NCI-H1417 (cell line): ENCODE measurements at regions not wholly inside any gene's neighbourhood (a gene's known extent, or its start where the extent isn't known, plus 50 kb on each side); places are given as distances from the start of the nearest gene placed in this dataset.
"Not testable (repeated sequence)": the region's sequence is repeated elsewhere in the genome, so short reads cannot be mapped to it uniquely, and the experiment has no call there.

ENCODE experiments used
- DNase-seq, 3 experiments: peaks; one replicate each; lab custom pipeline; 2025; lab: John Stamatoyannopoulos, UW

GRCh38 chr20:46785958-46786357 lies 76.5 kb downstream of the SLC2A10 start:
- DNase-seq = no peak

DNA sequence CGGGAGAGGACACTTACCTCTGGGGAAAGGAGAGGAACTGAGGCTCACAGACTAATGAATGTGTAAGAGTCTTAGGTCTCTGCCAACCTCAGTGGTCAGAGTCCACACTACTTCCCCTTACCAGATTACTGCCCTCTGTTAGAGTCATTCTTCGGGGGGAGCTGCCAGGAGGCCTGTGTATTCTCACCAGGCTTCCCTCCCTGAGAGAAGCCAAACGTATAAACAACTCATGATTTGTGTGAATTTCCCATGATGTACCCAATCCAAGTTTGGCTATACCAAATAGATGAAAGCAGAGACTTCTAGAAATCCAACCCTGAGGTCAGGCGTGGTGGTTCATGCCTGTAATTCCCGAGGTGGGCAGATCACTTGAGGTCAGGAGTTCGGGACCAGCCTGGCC lies 77.1 kb downstream of the SLC2A10 start:
- DNase-seq = no peak

- DNase-seq = peak in 1 of 3 experiments; percentile 17
These were observed 78.7 kb downstream of the SLC2A10 start for GRCh38 chr20:46787991-46788762.

GRCh38 chr20:46788763-46789091 lies 79.3 kb downstream of the SLC2A10 start:
- DNase-seq = not testable (repeated sequence)

DNA sequence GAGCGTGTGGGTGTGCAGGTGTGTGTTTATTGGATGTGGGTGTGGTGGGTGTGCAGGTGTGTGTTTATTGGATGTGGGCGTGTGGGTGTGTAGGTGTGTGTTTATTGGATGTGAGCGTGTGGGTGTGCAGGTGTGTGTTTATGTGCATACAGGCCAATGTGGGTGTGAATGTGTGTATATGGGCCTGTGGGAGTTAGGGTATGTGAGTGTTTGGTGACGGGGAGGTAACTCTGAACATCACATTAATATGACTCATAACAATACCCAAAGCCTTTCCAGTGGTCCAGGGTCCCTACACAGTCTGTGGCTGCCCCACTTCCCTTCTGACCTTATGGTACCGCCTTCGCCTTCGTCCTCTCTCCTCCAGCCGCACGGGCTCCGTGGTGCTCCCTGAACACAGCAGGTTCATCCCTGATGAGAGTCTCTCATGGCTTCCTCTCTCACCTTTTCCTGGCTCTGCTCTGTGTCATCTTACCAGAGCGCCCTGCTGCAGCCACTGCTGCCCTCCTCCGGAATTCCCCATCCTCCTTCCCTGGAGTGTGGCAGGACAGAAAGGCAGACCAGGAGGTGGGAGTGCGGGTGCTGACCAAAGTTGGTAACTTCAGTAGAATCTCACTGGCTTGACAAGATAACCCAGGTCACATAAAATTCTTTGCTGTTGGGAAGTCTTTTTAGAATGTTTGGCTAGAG lies 80.0 kb downstream of the SLC2A10 start:
- no peak for DNase-seq

DNA sequence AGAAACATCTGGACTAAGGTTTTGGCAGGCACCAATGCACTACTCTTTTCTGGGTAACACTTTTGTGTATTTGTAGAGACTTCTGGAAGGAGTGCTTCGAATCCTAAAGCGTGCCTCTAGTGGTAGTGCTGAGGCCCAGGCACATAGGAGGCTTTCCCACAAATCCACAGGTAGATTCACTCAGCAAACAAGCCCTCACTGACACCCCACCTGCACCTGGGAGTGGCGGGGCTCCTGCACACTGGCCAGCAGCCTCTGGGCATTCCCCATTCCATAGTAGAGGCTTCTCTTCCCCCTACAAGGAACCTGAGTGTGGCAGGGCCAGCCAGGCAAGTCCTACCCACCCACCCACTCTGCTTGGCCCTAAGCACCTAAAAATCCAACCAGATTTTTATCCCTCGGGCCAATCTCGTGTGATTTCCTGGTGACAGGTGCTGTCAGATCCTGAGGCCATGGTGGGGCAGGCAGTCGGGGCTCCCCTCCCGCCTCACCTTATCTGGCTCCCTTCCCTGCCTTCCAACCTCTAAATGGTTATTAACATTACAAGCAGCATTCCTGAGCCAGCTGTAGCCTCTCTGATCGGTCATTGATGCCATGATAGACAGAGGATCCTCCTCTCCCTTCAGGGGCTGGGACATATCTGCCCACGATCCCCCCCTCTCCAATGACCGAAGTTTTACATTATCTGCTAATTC lies 82.4 kb downstream of the SLC2A10 start:
- no peak for DNase-seq

DNA sequence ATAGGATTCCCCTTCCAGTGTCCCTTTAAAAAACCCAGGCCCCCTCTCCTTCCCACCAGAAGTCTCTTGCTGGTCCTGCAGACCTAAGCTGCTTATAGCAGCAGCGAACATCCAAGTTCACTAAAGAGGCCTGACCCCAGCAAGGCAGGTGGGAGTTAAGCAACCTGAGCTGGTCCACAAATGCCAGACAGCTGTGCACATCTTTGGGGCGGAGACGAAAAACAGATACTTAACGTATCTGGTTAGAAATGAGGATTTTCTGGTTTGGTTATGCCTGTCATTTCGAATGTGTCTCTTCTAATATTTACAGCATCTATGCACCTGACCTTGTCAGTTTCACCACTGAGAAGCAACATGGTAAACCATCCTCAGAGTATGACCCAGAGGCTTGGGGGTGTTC lies 87.8 kb downstream of the SLC2A10 start:
- DNase-seq = no peak

GRCh38 chr20:46798430-46798829 lies 89.0 kb downstream of the SLC2A10 start:
- DNase-seq = no peak

DNA sequence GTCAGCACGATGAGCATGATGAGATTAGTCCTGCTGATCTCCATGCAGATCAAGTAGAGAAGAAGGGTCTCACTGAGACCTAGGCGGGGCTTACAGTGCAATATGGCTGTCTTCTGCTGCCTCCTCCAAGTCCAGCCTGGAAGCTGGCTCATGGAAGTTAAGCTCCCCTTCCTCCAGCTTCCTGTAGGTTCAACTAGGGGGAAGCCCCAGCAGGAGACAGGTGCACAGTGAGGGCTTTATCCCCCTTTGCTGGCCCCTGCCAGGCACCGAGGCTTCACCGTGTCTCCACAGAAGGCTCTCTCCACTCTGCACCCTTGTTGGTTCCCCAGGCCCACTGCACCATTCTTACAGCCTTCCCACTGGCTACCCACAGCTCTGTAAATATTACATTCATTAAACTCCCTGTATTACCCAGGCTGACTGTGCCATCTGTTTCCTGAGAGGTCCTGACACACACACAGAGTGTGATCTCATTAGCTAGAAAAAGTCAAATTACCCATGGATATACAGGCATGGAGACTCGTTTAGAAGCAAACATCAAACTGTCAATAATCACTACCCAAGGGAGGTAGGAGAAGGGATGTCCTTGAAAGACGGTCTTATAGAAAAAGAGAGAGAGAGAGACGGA lies 90.4 kb downstream of the SLC2A10 start:
- DNase-seq = peak in 2 of 3 experiments; percentile 61 to 87

DNA sequence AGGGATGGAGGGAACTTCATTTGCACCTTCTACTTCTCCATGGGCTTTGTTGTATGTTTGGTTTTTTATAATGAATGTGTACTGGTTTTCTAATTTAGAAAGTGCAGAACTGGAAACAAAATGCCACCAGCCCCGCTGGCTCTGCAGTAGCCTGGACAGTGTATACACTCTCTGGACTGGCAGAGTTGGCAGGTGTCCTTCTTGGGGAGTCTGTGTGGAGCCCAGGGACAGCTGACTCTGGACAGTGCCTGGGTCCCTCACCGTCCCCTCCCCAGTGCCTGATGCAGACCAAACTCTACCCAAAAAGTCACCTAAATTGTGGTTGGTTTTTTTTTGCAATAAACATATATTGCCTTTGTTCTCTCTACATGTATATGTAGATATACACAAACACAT lies 91.0 kb downstream of the SLC2A10 start:
- DNase-seq = no peak

DNA sequence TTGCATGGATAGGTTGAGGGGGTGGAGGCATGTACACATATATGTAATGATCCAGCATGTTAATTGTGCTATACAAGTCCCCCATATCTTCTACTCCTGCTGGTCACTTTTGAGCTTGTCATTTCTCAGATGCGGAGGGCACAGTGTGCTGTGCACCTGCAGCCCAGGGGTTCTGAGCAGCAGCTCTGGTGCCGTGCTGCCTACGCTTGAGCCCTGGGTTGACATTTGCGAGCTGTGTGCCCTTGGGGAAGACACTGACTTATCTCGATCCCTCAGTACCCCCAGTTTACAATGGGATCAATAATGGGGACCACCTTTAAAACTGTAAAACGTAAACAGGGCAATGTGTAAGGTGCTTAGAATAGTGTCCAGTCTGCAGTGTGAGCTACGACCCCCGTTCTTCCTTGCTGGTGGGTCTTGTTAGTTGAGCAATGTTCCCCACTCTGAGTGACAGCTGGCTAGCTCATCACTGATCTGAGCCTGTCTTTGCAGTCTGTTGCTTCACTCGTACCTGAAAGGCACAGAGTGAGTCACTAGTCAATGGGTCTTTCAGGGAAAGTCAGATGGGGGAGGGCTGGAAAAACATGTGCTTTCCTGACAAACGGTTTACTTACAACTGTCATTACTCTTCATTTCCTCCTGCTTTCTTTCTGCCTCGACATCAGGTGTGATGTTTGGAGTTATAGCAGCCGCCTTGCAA lies 91.7 kb downstream of the SLC2A10 start:
- no peak for DNase-seq

DNA sequence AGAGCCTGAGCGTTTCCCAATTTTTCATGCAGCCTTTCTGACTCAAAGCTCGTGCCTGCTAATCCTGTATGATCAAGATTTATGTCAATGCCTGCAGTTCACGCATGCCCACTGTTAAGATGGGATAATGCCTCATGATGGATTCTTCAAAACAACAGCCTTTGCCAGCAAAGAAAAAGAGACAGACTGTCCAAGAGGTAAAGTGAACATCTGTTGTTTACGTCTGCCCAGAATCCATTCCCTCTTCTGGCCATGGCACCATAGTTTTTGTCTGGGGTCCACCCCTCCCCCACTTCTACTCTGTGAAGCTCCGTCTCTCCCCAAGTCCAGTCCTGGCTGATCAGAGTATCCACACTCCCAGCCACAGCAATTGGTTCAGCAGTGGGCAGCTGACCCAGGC lies 91.9 kb upstream of the EYA2 start:
- DNase-seq = no peak

GRCh38 chr20:46803123-46804020 lies 91.3 kb upstream of the EYA2 start:
- no peak for DNase-seq

GRCh38 chr20:46804126-46804525 lies 90.5 kb upstream of the EYA2 start:
- no peak for DNase-seq

- DNase-seq = no peak
These were observed 88.8 kb upstream of the EYA2 start for GRCh38 chr20:46805836-46806235.

DNA sequence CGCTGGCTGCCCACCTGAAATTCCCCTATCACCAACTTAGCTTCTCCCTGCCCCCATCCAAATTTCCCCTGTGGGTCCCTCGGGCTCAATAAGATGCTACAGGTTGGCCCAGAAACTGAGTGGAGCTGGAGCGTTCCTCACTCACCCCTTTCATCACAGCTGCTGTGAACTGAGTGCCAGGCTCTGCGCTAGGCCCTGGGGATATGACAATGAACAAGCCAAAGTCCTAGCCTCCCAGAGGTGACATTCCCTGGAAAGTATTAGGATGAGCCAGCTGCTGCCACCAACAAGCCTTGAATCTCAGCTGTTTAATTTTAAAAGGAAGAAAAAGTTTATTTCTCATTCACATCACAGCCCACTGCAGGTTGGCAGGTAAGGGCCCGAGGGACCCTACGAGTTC lies 86.6 kb upstream of the EYA2 start:
- peak in 1 of 3 experiments; percentile 65 for DNase-seq

- peak in 2 of 3 experiments; percentile 65 to 94 for DNase-seq
These were observed 86.1 kb upstream of the EYA2 start for GRCh38 chr20:46808565-46808964.

- DNase-seq = peak in 2 of 3 experiments; percentile 59 to 74
These were observed 84.8 kb upstream of the EYA2 start for GRCh38 chr20:46809706-46810360.

DNA sequence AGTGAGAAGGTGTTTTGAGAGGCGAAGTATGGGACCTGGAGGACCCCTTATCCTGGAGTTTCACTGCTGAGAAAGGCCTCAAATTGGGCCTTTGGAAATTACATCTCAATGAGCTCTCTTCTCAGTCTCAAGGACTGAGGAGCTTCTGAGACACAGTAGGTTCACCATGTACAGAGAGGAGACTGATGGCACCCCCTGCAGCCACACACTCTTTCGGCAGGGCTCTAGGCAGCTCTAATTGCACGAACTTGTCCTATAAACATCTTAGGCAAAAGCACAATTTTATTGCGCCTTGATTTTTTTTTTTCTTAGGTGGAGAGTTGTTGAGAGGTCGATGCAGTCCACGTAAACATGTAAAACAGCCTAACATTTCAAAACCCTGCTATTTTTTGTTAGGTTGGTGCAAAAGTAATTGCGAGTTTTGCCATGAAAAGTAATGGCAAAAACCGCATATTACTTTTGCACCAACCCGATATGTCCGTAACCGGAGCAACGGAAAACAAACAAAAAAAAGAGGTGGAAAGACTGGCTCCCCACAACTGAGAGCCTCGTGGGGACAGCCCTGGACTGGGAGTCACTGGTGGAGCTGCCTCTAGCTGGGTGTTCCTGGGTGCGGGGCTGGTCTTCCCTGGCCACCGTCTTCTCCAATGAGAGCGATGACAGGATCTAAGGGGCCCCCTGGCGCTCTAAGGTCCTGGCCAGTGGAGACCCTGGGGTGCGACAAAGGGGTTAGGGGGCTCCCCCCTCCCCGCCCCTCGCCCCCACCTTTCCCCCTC lies 84.0 kb upstream of the EYA2 start:
- peak; percentile 54 to 96 (median 94) for DNase-seq
